HL-60/S4 treated with phorbol 12-myristate 13-acetate at 8.2 ng/mL for 4 days and 3 days (cell line): ENCODE measurements at regions not wholly inside any gene's neighbourhood (a gene's known extent, or its start where the extent isn't known, plus 50 kb on each side); places are given as distances from the start of the nearest gene placed in this dataset.

Experiments used
- in situ Hi-C: fragments of 300-500 bp; cut with MboI; formaldehyde crosslinking; loops from 2 replicates; pipeline ENCODE4 v1.15.0; 2022; ENCODE audit warnings: low sequenced_read_pairs

DNA sequence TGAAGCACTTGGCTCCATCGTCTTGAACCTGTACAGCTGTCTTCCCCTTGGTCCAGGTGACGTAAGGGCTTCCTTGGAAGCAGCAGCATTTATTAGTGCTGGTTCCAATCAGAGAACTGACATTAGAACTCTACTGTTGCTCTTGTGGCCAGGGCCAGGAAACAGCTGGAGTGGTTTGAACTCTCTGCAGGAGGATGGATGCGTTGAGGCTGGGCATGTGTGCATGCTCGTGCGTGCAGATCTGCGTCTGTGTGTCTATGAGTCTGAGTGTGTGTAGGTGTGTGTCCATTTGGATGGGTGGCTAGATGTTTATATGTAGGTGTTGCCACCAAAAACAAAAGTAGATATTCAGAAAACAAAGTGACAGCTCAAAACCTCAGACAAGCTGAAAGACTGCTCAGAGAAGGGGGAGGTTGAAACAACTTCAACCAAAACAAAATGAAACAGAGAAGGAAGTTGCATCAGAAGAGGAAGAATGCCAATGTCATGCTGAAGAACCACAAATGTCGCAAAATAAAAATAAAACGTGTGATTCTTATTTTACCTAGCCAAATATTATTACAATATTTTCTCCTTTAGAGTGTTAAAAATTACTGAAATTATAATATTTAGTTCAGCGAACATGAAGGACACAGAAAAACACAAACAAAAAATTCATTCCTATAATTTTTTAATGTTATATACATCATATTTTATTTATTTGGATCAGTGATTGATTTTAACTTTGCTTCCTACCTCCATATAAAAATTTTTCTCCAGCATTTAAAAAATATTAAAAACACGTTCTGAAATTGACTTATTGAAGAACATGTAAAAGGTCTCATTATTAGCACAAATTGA is 96.1 kb upstream of the MKLN1 start:
- in situ Hi-C loops, result no loop called here

DNA sequence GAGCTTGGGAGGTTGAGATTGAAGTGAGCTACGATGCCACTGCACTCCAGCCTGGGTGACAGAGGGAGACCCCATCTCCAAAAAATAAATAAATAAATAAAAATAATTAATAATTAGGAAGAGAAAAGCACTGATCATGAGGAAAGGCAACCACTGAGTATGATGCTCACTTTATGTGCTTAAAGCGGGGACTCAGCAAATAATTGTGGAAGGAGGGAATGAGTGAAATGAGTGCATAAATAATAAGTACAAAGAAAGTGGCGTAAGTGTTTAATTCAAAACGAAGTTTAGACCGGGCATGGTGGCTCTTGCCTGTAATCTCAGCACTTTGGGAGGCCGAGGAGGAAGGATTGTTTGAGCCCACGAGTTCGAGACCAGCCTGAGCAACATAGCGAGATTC is 94.9 kb upstream of the MKLN1 start:
- in situ Hi-C loops, result no loop called here

DNA sequence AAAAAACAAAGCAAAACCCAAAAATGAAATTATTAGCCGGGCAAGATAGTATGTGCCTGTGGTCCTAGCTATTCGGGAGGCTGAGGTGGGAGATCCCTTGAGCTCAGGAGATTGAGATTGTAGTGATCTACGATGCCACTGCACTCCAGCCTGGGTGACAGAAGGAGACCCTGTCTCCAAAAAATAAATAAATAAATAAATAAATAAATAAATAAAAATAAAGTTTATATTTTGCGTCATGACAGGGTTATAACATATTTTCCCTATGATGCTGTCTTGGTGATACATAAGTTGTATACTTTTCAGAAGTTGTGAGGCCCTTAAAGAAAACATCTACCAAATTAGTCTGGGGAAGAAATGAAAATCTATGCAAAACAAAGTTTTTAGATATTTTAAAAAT is 94.5 kb upstream of the MKLN1 start:
- in situ Hi-C loops, result no loop called here

DNA sequence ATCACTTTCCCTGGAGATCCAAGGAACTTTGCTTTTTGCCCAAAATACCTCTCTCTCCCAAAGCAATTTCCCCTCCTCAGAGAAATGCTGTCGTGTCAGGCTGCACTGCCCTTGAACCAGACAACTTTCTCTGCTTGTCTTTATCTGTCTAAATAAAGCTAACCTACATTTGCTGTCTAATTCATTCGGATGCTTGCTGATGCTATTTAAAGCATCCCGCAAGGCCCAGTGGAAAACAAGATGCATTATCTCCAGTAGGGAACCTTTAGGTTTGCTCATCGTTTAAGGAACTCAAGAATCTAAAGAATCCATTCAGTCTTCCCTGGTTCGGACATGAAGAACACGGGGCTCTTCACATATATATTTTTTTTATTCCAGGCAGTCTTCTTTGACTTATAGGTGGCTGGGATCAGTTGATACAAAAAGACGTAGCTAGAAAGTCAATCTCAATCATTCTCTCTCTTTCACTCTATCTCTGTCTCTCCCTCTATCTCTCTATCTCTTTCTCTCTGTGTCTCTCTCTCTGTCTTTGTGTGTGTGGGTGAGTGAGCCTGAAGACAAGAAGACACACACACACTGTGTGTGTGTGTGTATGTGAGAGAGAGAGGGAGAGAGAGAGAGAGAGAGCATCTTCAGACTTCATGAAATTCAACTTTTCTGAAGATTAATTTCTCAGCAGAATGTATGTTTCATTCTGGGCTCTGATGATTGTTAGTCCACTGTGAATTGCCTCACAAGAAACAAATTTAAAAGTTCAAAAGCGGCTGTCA is 92.8 kb upstream of the MKLN1 start:
- in situ Hi-C loops, result no loop called here

DNA sequence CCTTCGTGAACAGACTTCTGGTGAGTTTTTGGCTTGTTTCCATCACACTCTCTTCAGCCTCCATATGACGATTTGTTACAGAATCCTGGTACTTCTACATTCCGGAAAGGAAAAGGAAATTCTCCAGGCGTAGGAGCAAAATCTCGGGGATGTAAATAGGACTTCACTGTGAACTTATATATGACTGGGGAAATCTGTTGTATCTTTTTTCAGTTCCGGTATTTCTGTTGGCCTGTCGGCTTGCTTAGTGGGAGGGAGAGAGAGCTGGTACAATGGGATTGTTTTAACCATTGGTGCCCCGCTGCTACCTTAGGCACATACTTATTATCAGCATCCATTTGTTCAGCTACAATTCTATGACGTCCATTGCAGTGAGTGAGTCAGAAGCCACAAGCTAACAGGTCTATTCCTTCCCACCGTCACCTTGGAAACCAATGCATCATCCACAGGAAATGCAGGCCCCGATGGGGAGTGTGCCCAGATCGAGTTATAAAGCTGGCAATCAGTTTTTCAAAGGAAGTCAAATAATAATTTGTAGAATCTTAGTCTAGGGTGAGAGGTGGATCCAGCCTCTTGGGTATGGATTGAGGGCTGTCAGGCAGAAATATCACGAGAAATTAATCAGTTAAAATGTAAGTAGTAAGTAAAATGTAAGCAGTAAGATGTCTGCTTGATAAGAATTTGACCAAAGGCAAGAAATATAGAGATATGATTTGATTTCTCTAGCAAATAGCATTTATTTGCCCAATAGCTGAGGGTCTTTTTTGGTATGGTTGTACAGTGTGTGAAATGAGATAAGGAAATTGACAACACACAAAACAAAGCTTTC is 92.0 kb upstream of the MKLN1 start:
- in situ Hi-C loops, result no loop called here

DNA sequence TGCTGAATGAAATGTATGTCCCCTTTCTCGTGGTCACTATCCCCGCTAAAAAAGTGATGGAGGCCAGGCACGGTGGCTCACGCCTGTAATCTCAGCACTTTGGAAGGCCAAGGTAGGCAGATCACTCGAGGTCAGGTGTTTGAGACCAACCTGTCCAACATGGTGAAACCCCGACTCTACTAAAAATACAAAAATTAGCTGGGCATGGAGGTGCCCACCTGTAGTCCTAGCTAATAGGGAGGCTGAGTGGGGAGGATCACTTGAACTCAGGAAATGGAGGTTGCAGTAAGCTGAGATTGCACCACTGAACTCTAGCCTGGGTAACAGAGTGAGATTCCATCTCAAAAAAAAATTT is 91.4 kb upstream of the MKLN1 start:
- in situ Hi-C loops, result no loop called here

DNA sequence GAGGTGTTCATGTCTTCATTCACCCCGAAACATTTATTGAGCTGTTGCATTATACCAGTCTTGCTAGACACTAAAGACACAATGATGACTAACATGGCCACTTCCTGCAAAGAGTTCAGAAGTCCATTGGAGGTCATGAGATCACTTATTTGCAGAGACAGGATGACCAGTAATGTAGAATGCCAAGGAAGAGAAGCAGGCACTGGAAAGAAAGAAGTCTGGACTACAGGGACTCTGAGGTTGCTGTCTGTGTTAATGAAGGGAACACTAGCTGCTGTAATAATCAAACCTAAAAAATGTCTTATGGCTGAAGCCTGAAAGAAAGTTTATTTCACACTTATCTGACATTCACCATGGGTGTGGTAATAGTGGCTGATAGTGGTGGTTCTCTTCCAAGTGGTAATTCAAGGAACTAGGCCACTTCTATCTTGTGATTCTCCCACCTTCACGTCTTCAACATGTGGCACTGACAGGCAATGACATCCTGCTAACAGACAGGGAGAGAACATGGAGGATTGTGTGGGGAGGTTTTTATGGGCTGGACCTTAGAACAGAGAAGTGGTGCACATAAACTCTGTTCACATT is 89.2 kb upstream of the MKLN1 start:
- in situ Hi-C loops, result no loop called here

DNA sequence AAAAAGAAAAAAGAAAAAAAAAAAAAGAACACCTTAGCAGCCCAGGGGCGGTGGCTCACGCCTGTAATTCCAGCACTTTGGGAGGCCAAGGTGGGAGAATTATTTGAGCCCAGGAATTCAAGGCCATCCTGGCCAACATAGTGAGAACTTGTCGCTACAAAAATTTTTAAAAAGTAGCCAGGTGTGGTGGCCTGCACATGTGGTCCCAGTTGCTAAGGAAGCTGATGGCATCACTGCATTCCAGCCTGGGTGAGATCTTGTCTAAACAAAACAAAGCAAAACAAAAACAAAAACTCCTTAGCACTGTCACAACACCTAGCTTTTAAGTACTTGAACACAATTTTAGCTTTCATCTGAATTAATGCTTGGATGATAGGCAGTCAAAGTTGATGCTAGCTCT is 86.3 kb upstream of the MKLN1 start:
- in situ Hi-C loops, result no loop called here

DNA sequence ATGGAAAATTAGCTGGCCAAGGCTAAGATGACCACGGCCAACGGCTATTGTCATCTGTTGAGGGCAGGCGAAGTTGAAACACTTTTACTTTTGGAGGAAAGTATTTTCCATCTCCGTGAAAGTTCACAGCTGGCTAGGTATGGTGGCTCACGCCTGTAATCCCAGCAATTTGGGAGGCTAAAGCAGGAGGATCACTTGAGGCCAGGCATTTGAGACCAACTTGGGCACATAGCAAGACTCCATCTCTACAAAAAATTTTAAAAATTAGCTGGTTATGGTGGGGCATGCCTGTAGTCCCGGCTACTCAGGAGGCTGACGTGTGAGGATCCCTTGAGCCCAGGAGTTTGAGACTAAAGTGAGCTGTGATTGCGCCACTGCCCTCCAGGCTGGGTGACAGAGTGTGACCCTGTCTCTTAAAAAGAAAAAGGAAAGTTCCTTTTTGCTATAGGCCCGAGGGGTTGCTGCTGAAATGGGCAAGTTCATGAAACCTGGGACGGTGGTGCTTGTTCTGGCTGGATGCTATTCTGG is 85.5 kb upstream of the MKLN1 start:
- in situ Hi-C loops, result no loop called here

DNA sequence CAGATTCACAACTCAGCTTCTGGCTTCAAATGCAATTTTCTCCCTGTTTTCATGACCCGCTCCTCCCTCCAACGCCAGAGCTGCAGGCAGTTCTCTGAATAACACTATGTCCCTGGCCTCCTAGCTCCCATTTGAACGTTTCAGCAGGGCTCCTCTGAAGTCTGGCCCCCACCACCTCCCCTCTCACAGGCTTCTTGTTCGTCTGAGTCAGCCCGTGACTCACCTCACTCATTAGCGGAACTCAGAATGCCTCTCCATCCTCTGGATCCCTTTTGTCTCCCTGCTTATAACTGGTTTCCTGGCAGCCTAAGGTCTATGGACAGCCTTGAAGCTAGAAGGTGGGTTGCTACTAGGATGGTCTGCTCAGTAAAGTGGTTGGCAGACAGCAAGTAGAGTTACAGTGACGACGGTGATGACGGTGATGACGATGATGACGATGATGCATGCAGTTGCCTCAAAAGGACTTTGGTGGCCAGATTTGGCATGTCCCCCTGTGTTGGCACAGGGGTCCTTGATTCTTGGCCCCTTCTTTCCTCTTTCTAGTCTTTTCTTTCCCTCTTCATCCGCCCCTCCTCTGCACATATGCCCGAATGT is 83.3 kb upstream of the MKLN1 start:
- in situ Hi-C loops, result no loop called here

DNA sequence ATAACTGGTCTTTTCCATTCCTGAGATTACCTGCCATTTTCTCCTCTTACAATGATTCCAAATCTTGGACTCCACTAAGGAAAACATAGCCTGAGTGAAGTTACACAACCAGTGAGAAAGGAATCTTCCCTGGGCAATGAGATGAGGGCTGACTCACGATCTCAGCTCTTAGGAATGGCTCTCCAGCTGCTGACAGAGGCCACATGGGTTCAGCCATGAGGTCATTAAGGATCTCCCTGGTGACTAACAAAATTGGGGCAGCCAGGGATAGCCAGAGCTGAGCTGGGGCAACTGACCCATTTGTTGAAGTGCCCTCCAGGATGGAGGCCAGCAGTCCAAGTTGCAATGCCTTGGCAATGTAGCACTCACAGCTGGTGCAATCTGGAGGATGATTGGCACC is 78.7 kb upstream of the MKLN1 start:
- in situ Hi-C loops, result no loop called here

DNA sequence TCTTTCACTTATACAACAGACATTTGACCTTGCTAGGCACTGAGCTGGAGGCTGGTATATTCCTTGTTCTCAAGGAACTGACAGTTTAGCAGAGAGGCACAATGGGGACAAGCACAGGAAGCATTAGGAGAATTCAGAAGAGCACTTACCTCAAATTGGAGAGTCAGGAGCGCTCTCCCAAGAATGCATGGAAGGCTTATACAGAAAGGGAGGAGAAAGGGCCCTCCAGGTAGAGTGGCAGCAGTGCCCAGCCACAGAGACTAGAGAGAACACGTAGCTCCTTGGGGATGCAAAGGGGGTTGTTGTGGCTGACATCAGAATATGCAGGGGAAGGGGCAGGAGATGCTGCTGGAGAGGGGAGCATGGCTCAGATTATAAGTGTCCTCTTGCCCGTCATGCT is 78.2 kb upstream of the MKLN1 start:
- in situ Hi-C loops, result no loop called here

DNA sequence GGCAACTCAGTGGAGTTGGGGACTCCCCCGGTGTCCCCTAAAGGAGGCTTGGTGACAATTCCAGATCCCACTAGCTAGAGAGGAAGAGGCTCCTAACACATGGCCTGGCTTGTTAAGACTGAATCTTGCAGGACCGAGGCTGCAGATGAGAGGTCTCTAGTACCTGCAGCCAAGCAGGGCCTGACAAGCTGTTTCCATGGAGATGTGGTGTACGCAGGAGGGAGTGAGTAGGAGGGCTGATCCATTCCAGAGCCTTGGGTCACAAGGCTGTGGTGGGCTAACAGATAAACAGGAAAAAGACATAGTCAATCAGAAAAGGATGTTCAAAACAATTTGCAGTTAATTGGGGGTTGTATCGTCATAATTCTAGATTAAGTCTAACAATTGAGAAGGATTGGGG is 77.3 kb upstream of the MKLN1 start:
- in situ Hi-C loops, result no loop called here

DNA sequence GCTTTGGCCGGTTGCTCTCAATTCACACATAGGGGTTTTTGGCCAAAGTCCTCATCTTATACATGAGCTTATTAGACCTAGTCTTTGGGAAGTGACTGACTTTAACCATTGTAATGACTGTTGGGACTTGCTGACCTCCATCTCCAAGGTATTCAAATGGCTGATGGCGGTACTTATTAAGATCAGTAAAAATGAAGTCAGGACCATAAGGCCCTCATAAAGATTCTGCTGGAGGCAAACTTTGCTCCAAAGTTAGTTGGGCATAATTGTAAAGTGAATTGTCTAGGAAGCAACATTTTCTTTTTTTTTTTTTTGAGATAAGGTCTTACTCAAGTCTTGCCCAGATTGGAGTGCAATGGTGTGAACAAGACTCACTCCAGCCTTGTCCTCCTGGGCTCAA is 76.3 kb upstream of the MKLN1 start:
- in situ Hi-C loops, result no loop called here

DNA sequence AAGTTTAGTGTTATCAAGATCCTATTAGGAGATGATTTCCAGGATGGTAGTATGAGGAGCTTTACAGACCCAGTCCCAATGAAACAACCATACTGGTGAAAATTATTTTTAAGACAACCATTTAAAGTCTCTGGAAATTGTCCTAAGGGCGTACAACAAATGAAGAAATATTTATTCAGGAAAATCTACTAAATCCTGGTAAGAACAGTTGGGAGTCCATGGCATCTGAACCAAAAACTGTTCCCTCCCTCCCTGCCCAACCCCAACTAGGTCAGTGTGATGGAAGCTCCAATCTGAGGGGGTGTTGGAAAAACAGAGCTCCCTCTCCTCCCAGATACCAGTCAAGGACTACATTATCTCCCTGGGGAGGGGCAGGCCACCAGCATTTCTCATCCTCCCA is 74.7 kb upstream of the MKLN1 start:
- in situ Hi-C loops, result no loop called here

DNA sequence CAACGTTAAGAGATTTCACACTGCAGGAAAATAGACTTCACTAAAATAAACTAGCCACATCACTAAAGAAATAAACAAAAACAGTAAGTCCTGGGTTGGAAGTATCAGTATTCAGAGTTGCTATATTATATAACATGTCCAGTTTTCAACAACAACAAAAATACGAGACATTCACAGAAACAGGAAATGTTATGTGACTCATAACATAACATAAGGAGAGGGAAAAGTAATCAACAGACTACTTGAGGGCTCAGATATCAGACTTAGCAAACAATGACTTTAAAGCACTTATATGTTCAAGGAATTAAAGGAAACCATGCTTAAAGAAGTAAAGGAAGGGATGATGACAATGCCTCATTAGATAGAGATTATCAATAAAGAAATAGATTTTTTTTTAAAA is 73.5 kb upstream of the MKLN1 start:
- in situ Hi-C loops, result no loop called here

DNA sequence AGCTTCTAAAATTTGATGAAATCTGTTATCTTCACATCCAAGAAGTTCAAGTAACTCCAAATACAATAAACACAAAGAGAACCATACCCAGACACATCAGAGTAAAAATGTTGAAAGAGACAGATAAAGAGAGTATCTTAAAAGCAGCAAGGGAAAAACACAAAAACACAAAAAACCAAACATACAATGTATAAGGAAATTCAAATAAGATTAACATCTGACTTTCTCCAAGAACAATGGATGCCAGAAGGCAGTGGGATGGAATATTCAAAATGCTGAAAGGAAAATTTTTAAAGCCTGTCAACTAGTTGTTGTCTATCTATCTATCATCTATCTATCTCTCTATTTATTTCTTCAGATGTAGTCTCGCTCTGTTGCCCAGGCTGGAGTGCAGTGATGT is 72.4 kb upstream of the MKLN1 start:
- in situ Hi-C loops, result no loop called here

DNA sequence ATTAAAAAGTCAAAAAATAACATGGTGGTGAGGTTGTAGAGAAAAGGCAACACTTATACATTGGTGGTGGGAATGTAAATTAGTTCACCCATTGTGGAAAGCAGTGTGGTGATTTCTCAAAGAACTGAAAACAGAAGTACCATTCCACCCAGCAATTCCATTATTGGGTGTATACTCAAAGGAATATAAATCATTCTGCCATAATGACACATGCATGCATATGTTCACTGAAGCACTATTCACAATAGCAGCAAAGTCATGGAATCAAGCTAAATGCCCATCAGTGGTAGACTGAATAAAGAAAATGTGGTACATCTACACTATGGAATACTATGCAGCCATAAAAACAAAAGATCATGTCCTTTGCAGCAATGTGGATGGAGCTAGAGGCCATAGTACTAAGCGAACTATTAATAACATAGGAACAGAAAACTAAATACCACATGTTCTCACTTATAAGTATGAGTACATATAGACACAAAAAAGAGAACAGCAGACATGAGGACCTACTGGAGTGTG is 66.1 kb upstream of the MKLN1 start:
- in situ Hi-C loops, result no loop called here

DNA sequence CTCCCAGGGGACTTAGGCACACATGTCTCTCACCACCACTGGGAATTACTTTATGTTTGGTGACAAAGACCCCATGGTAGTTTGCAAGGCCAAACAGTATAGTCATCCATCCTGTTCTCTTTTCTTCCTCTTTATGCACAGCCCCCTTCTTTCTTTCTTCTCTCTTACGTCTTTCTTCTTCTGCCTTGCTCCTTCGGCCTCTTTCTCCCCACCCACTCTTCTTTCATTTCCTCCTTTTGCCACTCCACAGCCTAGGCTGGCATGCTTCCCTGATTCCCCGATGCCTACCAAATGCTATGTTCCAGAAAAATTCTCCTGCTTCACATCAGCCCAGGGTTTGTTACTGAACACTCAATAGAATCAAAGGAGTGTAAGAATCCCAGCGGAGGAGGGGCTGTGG is 62.4 kb upstream of the MKLN1 start:
- in situ Hi-C loops, result no loop called here

DNA sequence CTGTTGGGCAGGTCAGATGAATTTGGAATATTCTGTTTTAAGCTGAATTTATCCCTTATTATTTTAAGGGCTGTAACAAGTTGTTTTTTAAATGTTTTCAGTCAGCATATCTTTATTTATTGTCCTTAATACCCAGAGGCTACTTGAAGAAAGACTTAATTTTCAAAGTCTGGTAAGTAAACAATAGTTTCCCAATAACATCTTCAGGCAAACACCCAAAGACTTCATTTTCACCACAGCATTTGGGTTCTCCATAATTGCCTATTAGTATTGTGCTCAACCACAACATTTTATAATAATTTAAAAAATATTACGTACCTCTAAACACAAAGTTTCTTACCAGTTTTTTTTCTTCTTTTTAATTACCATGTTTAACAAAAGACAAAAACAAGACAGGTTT is 60.0 kb upstream of the MKLN1 start:
- in situ Hi-C loops, result no loop called here
